ENCODE measurements at regions not wholly inside any gene's neighbourhood (a gene's known extent, or its start where the extent isn't known, plus 50 kb on each side); places are given as distances from the start of the nearest gene placed in this dataset.
"Not testable (repeated sequence)": the region's sequence is repeated elsewhere in the genome, so short reads cannot be mapped to it uniquely, and the experiment has no call there.

GRCh38 chr2:39870871-39871270 lies 91.8 kb upstream of the THUMPD2 start:
- no peak for DNase-seq (ENCODE audit: extremely low spot score, unreplicated experiment)
- no peak overlapping the region for H3K27ac Mint-ChIP-seq (ENCODE audit: unreplicated experiment)
- H3K36me3 Mint-ChIP-seq (ENCODE audit: unreplicated experiment), result no peaks in the 10 kb centered on the region
- no peaks in the 10 kb centered on the region for H3K9me3 Mint-ChIP-seq (ENCODE audit: unreplicated experiment)
- H3K4me3 Mint-ChIP-seq (ENCODE audit: unreplicated experiment), result no peak overlapping the region
- H3K27me3 Mint-ChIP-seq (ENCODE audit: unreplicated experiment), result peaks cover 10% of the 10 kb centered on the region
- H3K4me1 Mint-ChIP-seq (ENCODE audit: unreplicated experiment), result no peaks in the 10 kb centered on the region
- no peak for TF ChIP-seq CTCF (IDR thresholded peaks at IDR 0.05)

- no peak for TF ChIP-seq CTCF (IDR thresholded peaks at IDR 0.05)
- H3K36me3 Mint-ChIP-seq (ENCODE audit: unreplicated experiment), result no peaks in the 10 kb centered on the region
- H3K9me3 Mint-ChIP-seq (ENCODE audit: unreplicated experiment), result peaks cover 7% of the 10 kb centered on the region
- H3K4me1 Mint-ChIP-seq (ENCODE audit: unreplicated experiment), result no peaks in the 10 kb centered on the region
- peaks cover 20% of the 10 kb centered on the region for H3K27me3 Mint-ChIP-seq (ENCODE audit: unreplicated experiment)
- H3K4me3 Mint-ChIP-seq (ENCODE audit: unreplicated experiment), result no peak overlapping the region
- H3K27ac Mint-ChIP-seq (ENCODE audit: unreplicated experiment), result no peak overlapping the region
- DNase-seq (ENCODE audit: extremely low spot score, unreplicated experiment), result no peak
These were observed 88.2 kb upstream of the THUMPD2 start for GRCh38 chr2:39867268-39867667.

- H3K4me1 Mint-ChIP-seq (ENCODE audit: unreplicated experiment), result no peaks in the 10 kb centered on the region
- H3K36me3 Mint-ChIP-seq (ENCODE audit: unreplicated experiment), result no peaks in the 10 kb centered on the region
- H3K9me3 Mint-ChIP-seq (ENCODE audit: unreplicated experiment), result peaks cover 7% of the 10 kb centered on the region
- no peak overlapping the region for H3K27ac Mint-ChIP-seq (ENCODE audit: unreplicated experiment)
- H3K4me3 Mint-ChIP-seq (ENCODE audit: unreplicated experiment), result no peak overlapping the region
- H3K27me3 Mint-ChIP-seq (ENCODE audit: unreplicated experiment), result peaks cover 33% of the 10 kb centered on the region
- no peak for TF ChIP-seq CTCF (IDR thresholded peaks at IDR 0.05)
- DNase-seq (ENCODE audit: extremely low spot score, unreplicated experiment), result no peak
These were observed 86.7 kb upstream of the THUMPD2 start for GRCh38 chr2:39865751-39866150.

- not testable (repeated sequence) for H3K36me3 Mint-ChIP-seq (ENCODE audit: unreplicated experiment); H3K9me3 Mint-ChIP-seq (ENCODE audit: unreplicated experiment); H3K4me1 Mint-ChIP-seq (ENCODE audit: unreplicated experiment); H3K4me3 Mint-ChIP-seq (ENCODE audit: unreplicated experiment); H3K27ac Mint-ChIP-seq (ENCODE audit: unreplicated experiment); DNase-seq (ENCODE audit: extremely low spot score, unreplicated experiment)
- peaks cover 39% of the 10 kb centered on the region for H3K27me3 Mint-ChIP-seq (ENCODE audit: unreplicated experiment)
These were observed 84.6 kb upstream of the THUMPD2 start for GRCh38 chr2:39863672-39864071.

- no peaks in the 10 kb centered on the region for H3K4me1 Mint-ChIP-seq (ENCODE audit: unreplicated experiment)
- no peak overlapping the region for H3K4me3 Mint-ChIP-seq (ENCODE audit: unreplicated experiment)
- H3K9me3 Mint-ChIP-seq (ENCODE audit: unreplicated experiment), result peaks cover 7% of the 10 kb centered on the region
- no peak overlapping the region for H3K27ac Mint-ChIP-seq (ENCODE audit: unreplicated experiment)
- DNase-seq (ENCODE audit: extremely low spot score, unreplicated experiment), result no peak
- no peaks in the 10 kb centered on the region for H3K36me3 Mint-ChIP-seq (ENCODE audit: unreplicated experiment)
- no peak for TF ChIP-seq CTCF (IDR thresholded peaks at IDR 0.05)
- H3K27me3 Mint-ChIP-seq (ENCODE audit: unreplicated experiment), result peaks cover 55% of the 10 kb centered on the region
These were observed 81.5 kb upstream of the THUMPD2 start for GRCh38 chr2:39860538-39860937.

GRCh38 chr2:39858677-39859076 lies 79.6 kb upstream of the THUMPD2 start:
- Mint-ChIP-seq H3K4me3 (ENCODE audit: unreplicated experiment) (no peak overlapping the region), H3K9me3 (ENCODE audit: unreplicated experiment) (no peaks in the 10 kb centered on the region), H3K27ac (ENCODE audit: unreplicated experiment) (no peak overlapping the region), H3K4me1 (ENCODE audit: unreplicated experiment) (no peaks in the 10 kb centered on the region), H3K27me3 (ENCODE audit: unreplicated experiment) (peaks cover 60% of the 10 kb centered on the region), H3K36me3 (ENCODE audit: unreplicated experiment) (no peaks in the 10 kb centered on the region)
- no peak for TF ChIP-seq CTCF (IDR thresholded peaks at IDR 0.05)
- no peak for DNase-seq (ENCODE audit: extremely low spot score, unreplicated experiment)

Measured in osteocyte (in vitro differentiated cells).